ENCODE measurements at regions not wholly inside any gene's neighbourhood (a gene's known extent, or its start where the extent isn't known, plus 50 kb on each side); places are given as distances from the start of the nearest gene placed in this dataset.

DNA sequence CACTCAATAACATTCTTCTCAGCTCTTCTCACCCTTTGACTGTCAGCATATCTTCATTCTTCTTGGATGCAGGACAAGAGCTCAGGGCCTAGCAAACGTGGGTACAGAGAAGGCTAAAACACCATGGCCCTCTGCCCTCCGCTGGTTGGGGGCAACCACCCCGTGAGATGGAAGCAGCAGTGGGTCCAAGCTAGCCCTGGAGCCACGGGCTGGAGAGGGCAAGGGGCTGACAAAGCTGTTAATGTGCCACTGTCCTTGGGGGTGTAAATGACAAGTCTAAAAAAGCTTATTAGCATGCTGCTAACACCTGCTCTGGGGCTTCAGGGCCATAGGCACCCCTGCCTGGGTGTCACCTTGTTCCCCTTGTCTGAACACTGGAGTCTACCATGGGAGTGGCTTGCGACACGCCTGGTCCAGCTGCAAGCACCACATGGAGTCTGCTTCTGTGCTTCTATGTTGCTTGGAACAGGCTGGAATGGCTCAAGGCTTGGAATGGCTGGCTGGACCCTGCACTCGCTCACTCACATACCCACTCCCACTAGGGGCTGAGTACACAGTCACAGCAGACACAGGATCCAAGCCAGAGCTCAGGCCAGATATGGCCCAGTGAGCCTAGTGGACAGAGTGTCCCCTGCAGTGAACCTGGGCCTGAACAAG is 246.0 kb downstream of the PCDH10 start:
- TF ChIP-seq, protein P1, sequence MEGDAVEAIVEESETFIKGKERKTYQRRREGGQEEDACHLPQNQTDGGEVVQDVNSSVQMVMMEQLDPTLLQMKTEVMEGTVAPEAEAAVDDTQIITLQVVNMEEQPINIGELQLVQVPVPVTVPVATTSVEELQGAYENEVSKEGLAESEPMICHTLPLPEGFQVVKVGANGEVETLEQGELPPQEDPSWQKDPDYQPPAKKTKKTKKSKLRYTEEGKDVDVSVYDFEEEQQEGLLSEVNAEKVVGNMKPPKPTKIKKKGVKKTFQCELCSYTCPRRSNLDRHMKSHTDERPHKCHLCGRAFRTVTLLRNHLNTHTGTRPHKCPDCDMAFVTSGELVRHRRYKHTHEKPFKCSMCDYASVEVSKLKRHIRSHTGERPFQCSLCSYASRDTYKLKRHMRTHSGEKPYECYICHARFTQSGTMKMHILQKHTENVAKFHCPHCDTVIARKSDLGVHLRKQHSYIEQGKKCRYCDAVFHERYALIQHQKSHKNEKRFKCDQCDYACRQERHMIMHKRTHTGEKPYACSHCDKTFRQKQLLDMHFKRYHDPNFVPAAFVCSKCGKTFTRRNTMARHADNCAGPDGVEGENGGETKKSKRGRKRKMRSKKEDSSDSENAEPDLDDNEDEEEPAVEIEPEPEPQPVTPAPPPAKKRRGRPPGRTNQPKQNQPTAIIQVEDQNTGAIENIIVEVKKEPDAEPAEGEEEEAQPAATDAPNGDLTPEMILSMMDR (IDR thresholded peaks at IDR 0.05): no peak
- no peak for TF ChIP-seq POLR2A (IDR thresholded peaks at IDR 0.05)
- Histone ChIP-seq H3K9me3 (replicated peaks in 1 of 3) (peaks cover 0 to 4% (median 0%) of the 10 kb centered on the region in 3 donors), H3K27ac (no peak overlapping the region), H3K27me3 (no peaks in the 10 kb centered on the region), H3K4me1 (replicated peaks in 1 of 2) (no peaks in the 10 kb centered on the region), H3K36me3 (replicated peaks in 1 of 2) (no peaks in the 10 kb centered on the region), H3K4me3 (no peak overlapping the region)
- intact Hi-C loops (cut with DNase I): no loop called here
- 81 to 91% (median 86%) methylated on average over 4 to 7 of the region's 7 CpGs for WGBS, 4 donors
- no peak for DNase-seq

DNA sequence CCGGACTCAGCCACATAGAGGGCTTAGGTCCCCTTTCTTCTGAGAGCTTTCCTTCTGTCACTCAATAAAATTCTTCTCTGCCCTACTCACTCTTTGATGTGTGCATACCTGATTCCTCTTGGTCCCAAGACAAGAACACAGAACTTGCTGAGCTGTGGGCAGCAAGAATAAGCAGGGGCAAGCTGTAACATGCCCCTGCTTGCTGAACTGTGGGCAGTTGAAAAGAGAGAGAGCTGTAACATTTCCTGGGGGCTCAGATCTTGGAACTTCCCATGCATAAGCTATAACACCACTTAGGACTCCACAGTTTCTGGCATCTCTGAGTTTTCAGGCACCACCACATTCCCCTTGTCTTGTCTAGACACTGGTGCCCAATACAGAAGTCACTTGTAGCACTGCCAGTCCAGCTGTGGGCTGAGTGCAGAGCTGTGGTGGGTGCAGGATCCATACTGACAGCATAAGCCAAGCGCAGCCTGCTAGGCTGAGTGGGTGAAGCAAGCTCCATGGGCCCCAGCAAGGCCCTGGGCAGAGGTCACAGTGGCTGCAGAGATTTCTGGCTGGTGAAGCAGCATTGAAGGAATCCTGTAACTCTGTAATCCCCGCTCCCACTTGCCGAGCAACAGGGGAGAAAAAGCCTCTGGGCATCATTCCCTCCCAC is 241.2 kb downstream of the PCDH10 start:
- WGBS, 4 donors: 89 to 94% (median 92%) methylated on average over 4 of the region's 4 CpGs

DNA sequence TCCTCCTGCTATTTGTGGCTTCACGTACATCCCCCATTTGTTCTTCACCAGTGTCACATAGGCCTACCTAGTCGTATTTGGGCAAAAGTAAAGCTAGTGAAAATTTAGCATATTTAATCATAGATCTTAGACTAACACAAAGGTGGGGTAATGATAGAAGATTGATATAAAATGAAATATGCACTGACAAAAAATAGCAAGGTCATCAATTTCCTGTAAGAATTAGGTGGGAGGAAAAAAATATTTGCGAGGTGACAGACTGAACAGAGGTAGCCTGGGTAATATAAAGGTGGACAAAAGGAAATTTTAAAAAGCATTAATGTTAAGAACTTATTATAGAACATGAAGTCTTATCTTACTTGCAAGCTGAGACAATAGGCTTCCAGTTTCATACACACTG is 239.9 kb downstream of the PCDH10 start:
- no peak for TF ChIP-seq POLR2A (IDR thresholded peaks at IDR 0.05)
- TF ChIP-seq, protein P1 (IDR thresholded peaks at IDR 0.05): no peak
- no peaks in the 10 kb centered on the region for H3K36me3 ChIP-seq (replicated peaks in 1 of 2)
- 79 to 89% (median 84%) methylated on average over 3 of the region's 3 CpGs for WGBS, 4 donors
- no peaks in the 10 kb centered on the region for H3K4me1 ChIP-seq (replicated peaks in 1 of 2)
- intact Hi-C loops (cut with DNase I): no loop called here
- H3K4me3 ChIP-seq: no peak overlapping the region
- peaks cover 0 to 4% (median 0%) of the 10 kb centered on the region in 3 donors for H3K9me3 ChIP-seq (replicated peaks in 1 of 3)
- H3K27me3 ChIP-seq: no peaks in the 10 kb centered on the region
- no peak for DNase-seq
- no peak overlapping the region for H3K27ac ChIP-seq

More for the DNA sequence above, 241.2 kb downstream of the PCDH10 start:
- Histone ChIP-seq H3K27ac (no peak overlapping the region), H3K4me3 (no peak overlapping the region), H3K9me3 (replicated peaks in 1 of 3) (peaks cover 0 to 4% (median 0%) of the 10 kb centered on the region in 3 donors), H3K36me3 (replicated peaks in 1 of 2) (no peaks in the 10 kb centered on the region), H3K4me1 (replicated peaks in 1 of 2) (no peaks in the 10 kb centered on the region), H3K27me3 (no peaks in the 10 kb centered on the region)
- intact Hi-C loops (cut with DNase I): no loop called here
- TF ChIP-seq POLR2A (IDR thresholded peaks at IDR 0.05): no peak
- TF ChIP-seq, protein P1 (IDR thresholded peaks at IDR 0.05): no peak
- no peak for DNase-seq

DNA sequence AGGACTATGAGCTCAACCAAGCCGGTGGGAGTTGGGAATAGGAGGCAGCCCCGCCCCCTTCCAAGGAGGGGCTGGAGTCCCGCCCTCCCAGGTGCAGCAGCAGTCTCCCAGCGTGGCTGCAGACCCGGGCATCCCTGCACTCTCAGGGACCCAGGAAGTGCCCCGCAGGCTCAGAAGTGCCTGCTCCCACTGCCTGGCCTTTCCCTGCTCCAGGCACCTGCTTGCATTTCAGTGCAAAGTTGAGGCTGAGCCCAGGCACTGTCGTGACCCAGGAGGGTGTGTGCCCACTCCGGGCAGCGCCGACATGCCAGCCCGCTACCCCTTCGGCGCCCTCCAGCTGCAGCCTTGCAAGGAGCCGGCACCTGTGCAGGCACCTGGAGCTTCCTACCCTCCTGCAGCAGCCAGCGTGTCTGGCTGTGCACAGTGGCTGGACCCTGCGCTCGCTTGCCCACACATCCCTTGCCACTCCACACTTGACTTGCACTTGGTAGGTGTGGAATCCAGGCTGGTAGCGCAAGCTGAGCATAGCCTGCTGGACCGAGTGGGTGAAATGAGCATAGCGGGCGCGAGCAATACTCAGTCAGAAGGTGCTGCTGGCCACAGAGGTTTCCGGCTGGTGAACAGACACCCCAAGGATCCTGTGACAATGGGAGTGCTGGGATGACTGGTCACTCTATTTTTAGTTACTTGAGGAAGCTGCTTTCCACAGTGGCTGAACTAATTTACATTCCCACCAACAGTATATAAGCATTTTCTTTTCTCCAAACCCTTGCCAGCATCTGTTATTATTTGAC is 236.3 kb downstream of the PCDH10 start:
- H3K27ac ChIP-seq: no peak overlapping the region
- H3K4me1 ChIP-seq (replicated peaks in 1 of 2): no peaks in the 10 kb centered on the region
- no peak for DNase-seq
- H3K36me3 ChIP-seq (replicated peaks in 1 of 2): no peaks in the 10 kb centered on the region
- no peaks in the 10 kb centered on the region for H3K9me3 ChIP-seq (replicated peaks in 1 of 3)
- intact Hi-C loops (cut with DNase I): no loop called here
- 88 to 92% (median 90%) methylated on average over 13 to 23 of the region's 23 CpGs for whole genome bisulfite sequencing, 4 donors
- H3K27me3 ChIP-seq: no peaks in the 10 kb centered on the region
- TF ChIP-seq, protein P1 (IDR thresholded peaks at IDR 0.05): no peak
- TF ChIP-seq POLR2A (IDR thresholded peaks at IDR 0.05): no peak
- H3K4me3 ChIP-seq: no peak overlapping the region

Data from adrenal gland (tissue), 9 donors.